ENCODE measurements at regions not wholly inside any gene's neighbourhood (a gene's known extent, or its start where the extent isn't known, plus 50 kb on each side); places are given as distances from the start of the nearest gene placed in this dataset.

GRCh38 chr17:72394531-72394930 is 273.7 kb downstream of the SOX9 start:
- DNase-seq: no peak
- H3K4me2 ChIP-seq (ENCODE audit: low read depth, low read length): no peak overlapping the region
- H3K9me2 ChIP-seq (replicated peaks; ENCODE audit: insufficient read depth, low read length): no peaks in the 10 kb centered on the region
- no peak for TF ChIP-seq EZH2phosphoT487 (IDR thresholded peaks at IDR 0.05; ENCODE audit: low read length)
- no peak for TF ChIP-seq CTCF (IDR thresholded peaks at IDR 0.05; ENCODE audit: low read length)
- TF ChIP-seq EZH2 (optimal IDR thresholded peaks at IDR 0.05; ENCODE audit: low read depth, low read length): no peak
- H3K4me3 ChIP-seq (ENCODE audit: low read length): no peak overlapping the region
- H3K9me3 ChIP-seq (replicated peaks; ENCODE audit: insufficient read depth, low read length): no peaks in the 10 kb centered on the region
- H3K27me3 ChIP-seq (replicated peaks; ENCODE audit: insufficient read depth, low read length): no peaks in the 10 kb centered on the region
- H3K27ac ChIP-seq (ENCODE audit: low read length): no peak overlapping the region
- peaks cover 29% of the 10 kb centered on the region for H3K4me1 ChIP-seq (ENCODE audit: low read length)
- H2AFZ ChIP-seq (ENCODE audit: low read length): no peak overlapping the region
- no peaks in the 10 kb centered on the region for H3K36me3 ChIP-seq (replicated peaks; ENCODE audit: insufficient read depth, low read length)
- no peaks in the 10 kb centered on the region for H3K79me2 ChIP-seq (ENCODE audit: low read length)
- no peak overlapping the region for H3K9ac ChIP-seq (ENCODE audit: low read length)
- H3F3A ChIP-seq (ENCODE audit: insufficient read depth, low read length): peaks cover 3% of the 10 kb centered on the region; the same call in 1 of the 2 replicates
- H4K20me1 ChIP-seq (ENCODE audit: insufficient read depth, low read length): no peaks in the 10 kb centered on the region

GRCh38 chr17:72396121-72396520 is 275.3 kb downstream of the SOX9 start:
- no peak for DNase-seq
- Histone ChIP-seq H3F3A (ENCODE audit: insufficient read depth, low read length) (no peaks in the 10 kb centered on the region), H3K36me3 (replicated peaks; ENCODE audit: insufficient read depth, low read length) (no peaks in the 10 kb centered on the region), H3K27me3 (replicated peaks; ENCODE audit: insufficient read depth, low read length) (no peaks in the 10 kb centered on the region), H3K4me3 (ENCODE audit: low read length) (no peak overlapping the region), H3K79me2 (ENCODE audit: low read length) (no peaks in the 10 kb centered on the region), H3K4me2 (ENCODE audit: low read depth, low read length) (no peak overlapping the region), H3K9me3 (replicated peaks; ENCODE audit: insufficient read depth, low read length) (no peaks in the 10 kb centered on the region), H3K4me1 (ENCODE audit: low read length) (peaks cover 16% of the 10 kb centered on the region), H3K9ac (ENCODE audit: low read length) (no peak overlapping the region), H3K9me2 (replicated peaks; ENCODE audit: insufficient read depth, low read length) (no peaks in the 10 kb centered on the region), H4K20me1 (ENCODE audit: insufficient read depth, low read length) (no peaks in the 10 kb centered on the region), H3K27ac (ENCODE audit: low read length) (no peak overlapping the region), H2AFZ (ENCODE audit: low read length) (no peak overlapping the region)
- TF ChIP-seq EZH2 (optimal IDR thresholded peaks at IDR 0.05; ENCODE audit: low read depth, low read length) (no peak), CTCF (IDR thresholded peaks at IDR 0.05; ENCODE audit: low read length) (no peak), EZH2phosphoT487 (IDR thresholded peaks at IDR 0.05; ENCODE audit: low read length) (no peak)

GRCh38 chr17:72397223-72397667 is 276.4 kb downstream of the SOX9 start:
- H3K4me1 ChIP-seq (ENCODE audit: low read length): peaks cover 5% of the 10 kb centered on the region
- no peaks in the 10 kb centered on the region for H3F3A ChIP-seq (ENCODE audit: insufficient read depth, low read length)
- no peaks in the 10 kb centered on the region for H4K20me1 ChIP-seq (ENCODE audit: insufficient read depth, low read length)
- H3K27ac ChIP-seq (ENCODE audit: low read length): no peak overlapping the region
- TF ChIP-seq EZH2 (optimal IDR thresholded peaks at IDR 0.05; ENCODE audit: low read depth, low read length) (no peak), CTCF (IDR thresholded peaks at IDR 0.05; ENCODE audit: low read length) (no peak), EZH2phosphoT487 (IDR thresholded peaks at IDR 0.05; ENCODE audit: low read length) (no peak)
- DNase-seq: no peak
- H3K9me3 ChIP-seq (replicated peaks; ENCODE audit: insufficient read depth, low read length): no peaks in the 10 kb centered on the region
- H3K36me3 ChIP-seq (replicated peaks; ENCODE audit: insufficient read depth, low read length): no peaks in the 10 kb centered on the region
- H3K4me3 ChIP-seq (ENCODE audit: low read length): no peak overlapping the region
- no peak overlapping the region for H2AFZ ChIP-seq (ENCODE audit: low read length)
- no peaks in the 10 kb centered on the region for H3K9me2 ChIP-seq (replicated peaks; ENCODE audit: insufficient read depth, low read length)
- no peak overlapping the region for H3K4me2 ChIP-seq (ENCODE audit: low read depth, low read length)
- H3K27me3 ChIP-seq (replicated peaks; ENCODE audit: insufficient read depth, low read length): no peaks in the 10 kb centered on the region
- no peaks in the 10 kb centered on the region for H3K79me2 ChIP-seq (ENCODE audit: low read length)
- H3K9ac ChIP-seq (ENCODE audit: low read length): no peak overlapping the region
